LNCAP (cell line): ENCODE measurements at regions not wholly inside any gene's neighbourhood (a gene's known extent, or its start where the extent isn't known, plus 50 kb on each side); places are given as distances from the start of the nearest gene placed in this dataset.

Experiments used
- TF ChIP-seq, protein P1 (sequence below): fragments of 450-650 bp; IDR thresholded peaks from 2 replicates; pipeline ENCODE4 v1.5.1; 2017; ENCODE audit warnings: mild to moderate bottlenecking

DNA sequence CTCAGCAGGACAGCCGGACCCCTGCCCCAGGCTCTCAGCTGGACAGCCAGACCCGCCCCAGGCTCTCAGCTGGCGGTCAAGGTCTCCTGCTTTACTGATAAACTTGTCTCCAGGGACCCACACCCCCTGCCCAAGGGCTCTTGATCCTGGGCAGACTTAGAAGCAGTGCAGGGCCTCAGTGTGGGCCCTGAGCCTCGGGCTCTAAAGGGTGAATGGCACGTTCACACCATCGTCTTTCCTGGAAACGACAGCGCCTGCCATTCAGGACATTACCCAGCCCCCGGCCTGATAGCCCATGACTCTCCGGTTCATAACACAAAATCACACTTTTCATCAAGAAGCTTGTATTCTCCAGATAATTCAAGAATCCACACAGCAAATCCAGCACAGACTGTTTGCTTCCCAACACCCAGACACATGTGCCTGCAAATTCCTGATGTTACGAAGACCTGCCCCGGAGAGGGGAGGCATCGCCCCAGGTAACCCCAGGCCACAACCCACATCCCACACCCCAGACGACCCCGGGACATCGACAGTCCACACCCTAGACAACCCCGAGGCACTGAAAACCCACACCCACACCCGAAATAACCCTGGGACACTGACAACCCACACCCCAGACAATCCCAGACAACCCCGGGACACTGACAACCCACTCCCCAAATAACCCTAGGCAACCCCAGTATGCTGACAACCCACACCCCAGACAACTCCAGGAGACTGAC lies 136.8 kb downstream of the FAM53A start:
- TF ChIP-seq, protein P1, sequence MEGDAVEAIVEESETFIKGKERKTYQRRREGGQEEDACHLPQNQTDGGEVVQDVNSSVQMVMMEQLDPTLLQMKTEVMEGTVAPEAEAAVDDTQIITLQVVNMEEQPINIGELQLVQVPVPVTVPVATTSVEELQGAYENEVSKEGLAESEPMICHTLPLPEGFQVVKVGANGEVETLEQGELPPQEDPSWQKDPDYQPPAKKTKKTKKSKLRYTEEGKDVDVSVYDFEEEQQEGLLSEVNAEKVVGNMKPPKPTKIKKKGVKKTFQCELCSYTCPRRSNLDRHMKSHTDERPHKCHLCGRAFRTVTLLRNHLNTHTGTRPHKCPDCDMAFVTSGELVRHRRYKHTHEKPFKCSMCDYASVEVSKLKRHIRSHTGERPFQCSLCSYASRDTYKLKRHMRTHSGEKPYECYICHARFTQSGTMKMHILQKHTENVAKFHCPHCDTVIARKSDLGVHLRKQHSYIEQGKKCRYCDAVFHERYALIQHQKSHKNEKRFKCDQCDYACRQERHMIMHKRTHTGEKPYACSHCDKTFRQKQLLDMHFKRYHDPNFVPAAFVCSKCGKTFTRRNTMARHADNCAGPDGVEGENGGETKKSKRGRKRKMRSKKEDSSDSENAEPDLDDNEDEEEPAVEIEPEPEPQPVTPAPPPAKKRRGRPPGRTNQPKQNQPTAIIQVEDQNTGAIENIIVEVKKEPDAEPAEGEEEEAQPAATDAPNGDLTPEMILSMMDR, result no peak

GRCh38 chr4:1544861-1545281 lies 138.6 kb upstream of the NKX1-1 start:
- TF ChIP-seq, protein P1, result no peak

DNA sequence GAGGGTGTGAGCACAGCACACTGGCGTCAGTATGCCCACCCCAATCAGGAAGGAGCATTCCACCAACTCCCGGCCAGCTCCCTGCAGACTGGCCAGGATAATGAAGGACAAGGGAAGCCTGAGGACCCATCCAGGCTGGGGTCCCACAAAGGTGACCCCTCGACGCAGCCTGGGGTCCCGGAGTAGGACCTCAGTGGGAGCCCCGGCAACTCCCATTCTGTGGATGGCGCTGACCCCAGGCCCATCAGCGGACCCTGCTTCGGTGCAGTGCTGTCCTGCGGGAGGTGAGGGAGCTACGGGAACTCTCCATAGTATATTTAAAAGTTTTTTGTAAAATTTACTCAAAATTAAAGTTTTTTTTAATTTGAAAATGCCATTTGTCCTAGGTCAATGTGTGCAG lies 137.7 kb upstream of the NKX1-1 start:
- TF ChIP-seq, protein P1, result no peak

DNA sequence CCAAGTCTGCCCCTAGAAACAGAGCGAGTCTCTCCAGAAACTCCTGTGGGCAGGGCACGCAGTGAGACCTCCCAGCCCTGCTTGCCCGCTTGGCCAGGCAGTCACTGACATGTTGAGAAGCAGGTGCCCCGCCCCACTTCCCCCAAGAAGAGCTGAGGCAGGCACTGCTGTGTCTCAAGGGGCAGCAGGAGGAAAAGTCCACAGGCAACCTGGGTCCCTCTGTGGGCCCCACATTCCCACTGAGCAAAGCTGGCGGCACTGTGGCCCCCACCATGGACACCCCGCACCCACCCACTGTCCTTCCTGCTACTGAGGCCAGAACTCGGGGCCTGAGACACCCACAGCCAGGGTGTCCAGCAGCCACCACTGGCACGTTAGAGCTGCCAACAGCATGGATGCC lies 137.3 kb upstream of the NKX1-1 start:
- TF ChIP-seq, protein P1, result no peak

GRCh38 chr4:1542516-1543320 lies 136.5 kb upstream of the NKX1-1 start:
- TF ChIP-seq, protein P1, result no peak

DNA sequence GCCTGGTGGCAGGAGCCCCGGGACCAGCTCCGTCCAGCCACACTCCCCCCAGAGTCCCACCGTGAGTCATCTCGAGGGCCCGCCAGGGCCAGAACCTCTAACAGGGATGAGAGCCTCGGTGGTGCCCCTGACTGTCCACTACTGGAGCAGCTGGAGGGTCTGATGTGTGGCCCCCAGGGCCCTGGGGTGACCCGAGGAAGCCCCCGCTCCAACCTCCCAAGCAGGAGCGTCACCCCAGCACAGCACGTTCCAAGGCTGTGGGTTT lies 135.9 kb upstream of the NKX1-1 start:
- TF ChIP-seq, protein P1, result no peak

DNA sequence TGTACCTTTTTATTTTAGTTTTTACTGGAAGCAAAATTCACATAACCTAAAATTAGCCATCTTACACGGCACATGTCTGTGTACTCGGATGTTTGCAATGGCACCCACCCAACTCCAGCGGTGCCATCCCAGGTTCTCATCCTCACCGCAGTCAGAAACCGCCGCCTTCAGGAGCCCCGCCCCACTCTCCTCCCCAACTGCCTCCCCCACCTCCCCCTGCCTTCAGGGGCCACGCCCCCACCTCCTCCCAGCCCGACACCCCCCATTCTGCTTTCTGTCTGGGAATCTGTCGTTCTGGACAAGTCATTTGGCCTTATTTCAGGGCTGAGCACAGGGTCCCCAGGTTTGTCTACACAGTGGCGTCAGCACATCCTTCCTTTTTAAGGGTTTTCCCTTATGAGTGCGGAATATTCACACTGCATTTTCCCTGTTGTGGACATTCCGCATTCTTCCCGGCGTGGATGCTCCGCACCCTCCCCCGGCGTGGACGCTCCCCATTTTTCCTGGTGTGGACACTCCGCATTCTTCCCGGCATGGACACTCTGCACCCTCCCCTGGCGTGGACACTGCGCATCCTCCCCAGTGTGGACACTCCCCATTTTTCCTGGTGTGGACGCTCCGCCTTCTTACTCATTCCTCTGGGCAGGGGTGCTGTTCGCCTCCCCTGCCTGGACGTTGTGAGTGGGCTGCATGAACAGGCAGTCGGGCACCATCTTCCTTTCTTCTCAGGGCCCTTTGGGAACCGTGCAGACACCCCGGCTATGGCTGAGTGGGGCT lies 135.4 kb upstream of the NKX1-1 start:
- TF ChIP-seq, protein P1, result no peak
